Neural cell (in vitro differentiated cells): ENCODE measurements at regions not wholly inside any gene's neighbourhood (a gene's known extent, or its start where the extent isn't known, plus 50 kb on each side); places are given as distances from the start of the nearest gene placed in this dataset.

Experiments
- H2AFZ ChIP-seq: fragments of 200-600, 300-800 bp; sonication (generic), shearing (Covaris generic); 2 replicates; pipeline ENCODE4 v1.6.0; 2014; ENCODE audit warnings: low read depth, mild to moderate bottlenecking, antibody characterized with exemption, low read length, moderate library complexity
- H3F3A ChIP-seq: fragments of 200-600 bp; shearing (Covaris generic); 2 replicates; pipeline ENCODE4 v1.6.1; 2016; ENCODE audit warnings: mild to moderate bottlenecking, moderate library complexity, mixed read lengths, antibody characterized with exemption, low read length; ENCODE audit not compliant: insufficient read depth, poor library complexity, severe bottlenecking
- H3K27ac ChIP-seq: fragments of 200-600, 300-800 bp; sonication (generic), shearing (Covaris generic); 2 replicates; pipeline ENCODE4 v1.5.1; 2014; ENCODE audit warnings: mild to moderate bottlenecking, low read length, moderate library complexity
- H3K27me3 ChIP-seq: fragments of 300-800, 200-600 bp; sonication (generic), shearing (Covaris generic); 2 replicates; pipeline ENCODE4 v1.6.0; 2014; ENCODE audit warnings: mild to moderate bottlenecking, low read depth, low read length, moderate library complexity; ENCODE audit not compliant: insufficient read depth
- H3K36me3 ChIP-seq: fragments of 300-800, 200-600 bp; sonication (generic), shearing (Covaris generic); 2 replicates; pipeline ENCODE4 v1.5.1; 2014; ENCODE audit warnings: mild to moderate bottlenecking, antibody characterized with exemption, low read length, moderate library complexity; ENCODE audit not compliant: insufficient read depth
- H3K4me2 ChIP-seq: fragments of 300-800, 200-600 bp; sonication (generic), shearing (Covaris generic); 2 replicates; pipeline ENCODE4 v1.6.0; 2014; ENCODE audit warnings: mild to moderate bottlenecking, low read length
- H3K4me3 ChIP-seq: fragments of 300-800, 200-600 bp; sonication (generic), shearing (Covaris generic); 2 replicates; pipeline ENCODE4 v1.5.1; 2014; ENCODE audit warnings: mild to moderate bottlenecking, low read length, moderate library complexity
- H3K79me2 ChIP-seq: fragments of 200-600 bp; shearing (Covaris generic); replicated peaks from 2 replicates; pipeline ENCODE4 v1.6.0; 2014; ENCODE audit warnings: mild to moderate bottlenecking, low read length, moderate library complexity; ENCODE audit not compliant: insufficient read depth
- H3K9ac ChIP-seq: fragments of 300-800, 200-600 bp; sonication (generic), shearing (Covaris generic); 2 replicates; pipeline ENCODE4 v1.6.1; 2016; ENCODE audit warnings: mild to moderate bottlenecking, low read length, mixed read lengths
- H3K9me2 ChIP-seq: fragments of 200-600 bp; shearing (Covaris generic); 2 replicates; pipeline ENCODE4 v1.6.1; 2016; ENCODE audit warnings: mild to moderate bottlenecking, low read length, mixed read lengths; ENCODE audit not compliant: insufficient read depth
- H3K9me3 ChIP-seq: fragments of 200-600, 300-800 bp; sonication (generic), shearing (Covaris generic); 2 replicates; pipeline ENCODE4 v1.6.1; 2016; ENCODE audit warnings: mild to moderate bottlenecking, mixed run types, low read length, moderate library complexity, mixed read lengths
- H4K20me1 ChIP-seq: fragments of 200-600 bp; shearing (Covaris generic); 2 replicates; pipeline ENCODE4 v1.6.1; 2016; ENCODE audit warnings: mild to moderate bottlenecking, mixed run types; ENCODE audit not compliant: insufficient read depth
- EP300 ChIP-seq: fragments of 450-650 bp; conservative IDR thresholded peaks from 2 replicates; pipeline ENCODE4 v1.6.1; 2014; ENCODE audit warnings: antibody characterized with exemption, mild to moderate bottlenecking, moderate library complexity; ENCODE audit not compliant: poor library complexity, severe bottlenecking
- EZH2 ChIP-seq: fragments of 200-600, 300-800 bp; shearing (Covaris generic), sonication (generic); IDR thresholded peaks from 2 replicates; pipeline ENCODE4 v1.6.1; 2014; ENCODE audit warnings: antibody characterized with exemption, low read length, borderline replicate concordance, mild to moderate bottlenecking; ENCODE audit not compliant: insufficient read depth, poor library complexity, severe bottlenecking
- MXI1 ChIP-seq: fragments of 450-650 bp; conservative IDR thresholded peaks from 2 replicates; pipeline ENCODE4 v1.6.1; 2014; ENCODE audit warnings: antibody characterized with exemption, mild to moderate bottlenecking; ENCODE audit not compliant: poor library complexity, severe bottlenecking
- POLR2AphosphoS5 ChIP-seq: IDR thresholded peaks from 2 replicates; pipeline ENCODE4 v1.6.1; 2012
- RAD21 ChIP-seq: fragments of 450-650 bp; conservative IDR thresholded peaks from 2 replicates; pipeline ENCODE4 v1.6.1; 2014; ENCODE audit warnings: antibody characterized with exemption, mild to moderate bottlenecking, moderate library complexity
- SMC3 ChIP-seq: fragments of 450-650 bp; conservative IDR thresholded peaks from 2 replicates; pipeline ENCODE4 v1.6.1; 2014; ENCODE audit warnings: antibody characterized with exemption, mild to moderate bottlenecking, moderate library complexity; ENCODE audit not compliant: poor library complexity
- TAF1 ChIP-seq: IDR thresholded peaks from 2 replicates; pipeline ENCODE4 v1.6.1; 2012; ENCODE audit warnings: low read depth
- TF ChIP-seq, protein P1 (sequence below): fragments of 450-650 bp; IDR thresholded peaks from 2 replicates; pipeline ENCODE4 v1.5.1; 2014; ENCODE audit warnings: antibody characterized with exemption, mild to moderate bottlenecking, moderate library complexity; ENCODE audit not compliant: poor library complexity, severe bottlenecking
- TF ChIP-seq, protein P2 (sequence below): IDR thresholded peaks from 2 replicates; pipeline ENCODE4 v1.6.1; 2012; ENCODE audit warnings: borderline replicate concordance

DNA sequence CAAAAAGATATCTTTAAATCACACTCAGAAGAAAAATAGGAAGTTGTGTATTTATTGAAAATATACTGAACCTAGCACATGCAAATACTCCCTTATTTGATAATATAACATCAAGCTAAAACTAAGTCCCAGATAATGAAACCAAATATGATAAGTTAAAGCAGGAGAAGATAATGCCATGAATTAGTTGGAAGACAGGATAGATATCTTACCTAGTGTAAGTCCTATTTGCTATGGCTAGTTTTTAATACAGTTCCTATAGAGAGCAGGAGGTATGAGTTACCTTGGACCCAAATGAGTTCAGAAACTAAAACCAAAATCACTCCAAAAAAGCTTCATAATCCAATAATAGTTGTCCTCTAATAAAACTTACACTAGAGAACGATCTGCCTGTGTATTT is 1407.1 kb upstream of the MIR17HG start:
- no peak overlapping the region for H3K4me3 ChIP-seq
- no peaks in the 10 kb centered on the region for H3K36me3 ChIP-seq
- H4K20me1 ChIP-seq = no peaks in the 10 kb centered on the region
- H3K79me2 ChIP-seq = no peaks in the 10 kb centered on the region
- no peak overlapping the region for H3K27ac ChIP-seq
- no peak overlapping the region for H3K9ac ChIP-seq
- H3F3A ChIP-seq = no peaks in the 10 kb centered on the region
- H3K9me2 ChIP-seq = no peaks in the 10 kb centered on the region
- no peaks in the 10 kb centered on the region for H3K9me3 ChIP-seq
- H3K4me2 ChIP-seq = no peak overlapping the region
- H3K27me3 ChIP-seq = no peaks in the 10 kb centered on the region
- no peak overlapping the region for H2AFZ ChIP-seq
- no peak for TF ChIP-seq TAF1

DNA sequence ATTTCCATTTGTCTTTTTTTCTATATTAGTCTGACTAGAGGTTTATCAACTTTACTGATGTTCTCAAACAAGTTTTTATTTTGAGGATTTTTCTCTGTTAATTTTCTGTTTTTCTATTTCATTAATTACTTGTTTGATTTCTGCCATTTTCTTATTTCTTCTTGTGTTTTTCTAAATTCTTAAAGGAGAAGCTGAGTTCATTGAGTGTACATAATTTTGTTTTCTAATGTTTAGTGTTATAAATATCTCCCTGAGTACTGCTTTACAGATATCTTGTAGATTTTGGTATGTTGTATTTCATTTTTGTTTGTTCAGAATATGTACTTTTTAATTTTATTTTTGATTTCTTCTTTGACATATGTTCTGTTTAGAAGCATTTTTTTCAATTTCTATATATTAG is 1404.3 kb upstream of the MIR17HG start:
- no peaks in the 10 kb centered on the region for H3F3A ChIP-seq
- H3K4me3 ChIP-seq = no peak overlapping the region
- no peaks in the 10 kb centered on the region for H4K20me1 ChIP-seq
- no peak overlapping the region for H3K9ac ChIP-seq
- H3K79me2 ChIP-seq = no peaks in the 10 kb centered on the region
- H3K9me3 ChIP-seq = no peaks in the 10 kb centered on the region
- H3K4me2 ChIP-seq = no peak overlapping the region
- H3K9me2 ChIP-seq = no peaks in the 10 kb centered on the region
- no peak overlapping the region for H3K27ac ChIP-seq
- no peaks in the 10 kb centered on the region for H3K27me3 ChIP-seq
- no peak overlapping the region for H2AFZ ChIP-seq
- TF ChIP-seq TAF1 (no peak), RAD21 (no peak), SMC3 (no peak), MXI1 (no peak), POLR2AphosphoS5 (no peak), EZH2 (no peak), EP300 (no peak)
- TF ChIP-seq, protein P1, sequence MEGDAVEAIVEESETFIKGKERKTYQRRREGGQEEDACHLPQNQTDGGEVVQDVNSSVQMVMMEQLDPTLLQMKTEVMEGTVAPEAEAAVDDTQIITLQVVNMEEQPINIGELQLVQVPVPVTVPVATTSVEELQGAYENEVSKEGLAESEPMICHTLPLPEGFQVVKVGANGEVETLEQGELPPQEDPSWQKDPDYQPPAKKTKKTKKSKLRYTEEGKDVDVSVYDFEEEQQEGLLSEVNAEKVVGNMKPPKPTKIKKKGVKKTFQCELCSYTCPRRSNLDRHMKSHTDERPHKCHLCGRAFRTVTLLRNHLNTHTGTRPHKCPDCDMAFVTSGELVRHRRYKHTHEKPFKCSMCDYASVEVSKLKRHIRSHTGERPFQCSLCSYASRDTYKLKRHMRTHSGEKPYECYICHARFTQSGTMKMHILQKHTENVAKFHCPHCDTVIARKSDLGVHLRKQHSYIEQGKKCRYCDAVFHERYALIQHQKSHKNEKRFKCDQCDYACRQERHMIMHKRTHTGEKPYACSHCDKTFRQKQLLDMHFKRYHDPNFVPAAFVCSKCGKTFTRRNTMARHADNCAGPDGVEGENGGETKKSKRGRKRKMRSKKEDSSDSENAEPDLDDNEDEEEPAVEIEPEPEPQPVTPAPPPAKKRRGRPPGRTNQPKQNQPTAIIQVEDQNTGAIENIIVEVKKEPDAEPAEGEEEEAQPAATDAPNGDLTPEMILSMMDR = no peak
- TF ChIP-seq, protein P2, sequence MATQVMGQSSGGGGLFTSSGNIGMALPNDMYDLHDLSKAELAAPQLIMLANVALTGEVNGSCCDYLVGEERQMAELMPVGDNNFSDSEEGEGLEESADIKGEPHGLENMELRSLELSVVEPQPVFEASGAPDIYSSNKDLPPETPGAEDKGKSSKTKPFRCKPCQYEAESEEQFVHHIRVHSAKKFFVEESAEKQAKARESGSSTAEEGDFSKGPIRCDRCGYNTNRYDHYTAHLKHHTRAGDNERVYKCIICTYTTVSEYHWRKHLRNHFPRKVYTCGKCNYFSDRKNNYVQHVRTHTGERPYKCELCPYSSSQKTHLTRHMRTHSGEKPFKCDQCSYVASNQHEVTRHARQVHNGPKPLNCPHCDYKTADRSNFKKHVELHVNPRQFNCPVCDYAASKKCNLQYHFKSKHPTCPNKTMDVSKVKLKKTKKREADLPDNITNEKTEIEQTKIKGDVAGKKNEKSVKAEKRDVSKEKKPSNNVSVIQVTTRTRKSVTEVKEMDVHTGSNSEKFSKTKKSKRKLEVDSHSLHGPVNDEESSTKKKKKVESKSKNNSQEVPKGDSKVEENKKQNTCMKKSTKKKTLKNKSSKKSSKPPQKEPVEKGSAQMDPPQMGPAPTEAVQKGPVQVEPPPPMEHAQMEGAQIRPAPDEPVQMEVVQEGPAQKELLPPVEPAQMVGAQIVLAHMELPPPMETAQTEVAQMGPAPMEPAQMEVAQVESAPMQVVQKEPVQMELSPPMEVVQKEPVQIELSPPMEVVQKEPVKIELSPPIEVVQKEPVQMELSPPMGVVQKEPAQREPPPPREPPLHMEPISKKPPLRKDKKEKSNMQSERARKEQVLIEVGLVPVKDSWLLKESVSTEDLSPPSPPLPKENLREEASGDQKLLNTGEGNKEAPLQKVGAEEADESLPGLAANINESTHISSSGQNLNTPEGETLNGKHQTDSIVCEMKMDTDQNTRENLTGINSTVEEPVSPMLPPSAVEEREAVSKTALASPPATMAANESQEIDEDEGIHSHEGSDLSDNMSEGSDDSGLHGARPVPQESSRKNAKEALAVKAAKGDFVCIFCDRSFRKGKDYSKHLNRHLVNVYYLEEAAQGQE = no peak
- H3K36me3 ChIP-seq = no peaks in the 10 kb centered on the region

DNA sequence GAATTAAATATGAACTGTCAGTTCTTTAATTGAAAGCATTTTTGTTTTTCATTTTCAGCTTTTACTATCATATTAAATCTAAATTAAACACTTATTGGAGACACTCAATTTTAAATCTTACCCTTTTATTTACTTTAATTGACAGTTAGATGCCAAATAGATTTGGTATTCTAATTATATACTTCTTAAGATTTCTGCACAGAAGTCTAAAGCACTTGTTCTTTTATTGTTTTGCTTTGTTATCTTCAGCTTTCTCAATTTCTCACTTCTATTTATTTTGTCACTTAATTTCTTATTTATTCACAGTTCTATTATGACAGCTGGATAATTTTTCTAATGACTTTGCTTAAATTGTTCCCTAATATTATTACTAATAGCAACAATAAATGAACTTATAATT is 1397.3 kb upstream of the MIR17HG start:
- Histone ChIP-seq H3K79me2 (no peaks in the 10 kb centered on the region), H3K4me2 (no peak overlapping the region), H3K9me2 (no peaks in the 10 kb centered on the region), H2AFZ (no peak overlapping the region), H3K27ac (no peak overlapping the region), H3F3A (no peaks in the 10 kb centered on the region), H3K9me3 (peaks cover 9% of the 10 kb centered on the region), H3K36me3 (no peaks in the 10 kb centered on the region), H3K4me3 (no peak overlapping the region), H3K27me3 (no peaks in the 10 kb centered on the region), H3K9ac (no peak overlapping the region), H4K20me1 (no peaks in the 10 kb centered on the region)
- no peak for TF ChIP-seq SMC3
- no peak for TF ChIP-seq EZH2
- TF ChIP-seq POLR2AphosphoS5 = no peak
- TF ChIP-seq EP300 = no peak
